HG03432 (cell line): ENCODE measurements at regions not wholly inside any gene's neighbourhood (a gene's known extent, or its start where the extent isn't known, plus 50 kb on each side); places are given as distances from the start of the nearest gene placed in this dataset.
"Not testable (repeated sequence)": the region's sequence is repeated elsewhere in the genome, so short reads cannot be mapped to it uniquely, and the experiment has no call there.

Experiments used
- ATAC-seq: cut with Tn5 transposase; IDR thresholded peaks from one replicate; pipeline ENCODE4 v1.9.1; 2021; ENCODE audit warnings: mild to moderate bottlenecking, moderate library complexity; ENCODE audit not compliant: unreplicated experiment

- ATAC-seq: no peak
Measured at GRCh38 chr17:77606146-77606864, 352.2 kb upstream of the TNRC6C start.

- ATAC-seq: no peak
Measured at GRCh38 chr17:77606865-77607210, 351.7 kb upstream of the TNRC6C start.

- no peak for ATAC-seq
Measured at GRCh38 chr17:77607606-77608005, 350.9 kb upstream of the TNRC6C start.

GRCh38 chr17:77608431-77608830 is 350.1 kb upstream of the TNRC6C start:
- no peak for ATAC-seq

- no peak for ATAC-seq
Measured at GRCh38 chr17:77609553-77610517, 348.7 kb upstream of the TNRC6C start.

- no peak for ATAC-seq
Measured at GRCh38 chr17:77610518-77610893, 348.0 kb upstream of the TNRC6C start.

- ATAC-seq: no peak
Measured at GRCh38 chr17:77610972-77611521, 347.5 kb upstream of the TNRC6C start.

- no peak for ATAC-seq
Measured at GRCh38 chr17:77611791-77612502, 346.6 kb upstream of the TNRC6C start.

GRCh38 chr17:77613218-77613617 is 345.3 kb upstream of the TNRC6C start:
- ATAC-seq: no peak

GRCh38 chr17:77613627-77614026 is 344.9 kb upstream of the TNRC6C start:
- no peak for ATAC-seq

GRCh38 chr17:77615703-77616253 is 342.7 kb upstream of the TNRC6C start:
- no peak for ATAC-seq

- no peak for ATAC-seq
Measured at GRCh38 chr17:77616254-77616731, 342.2 kb upstream of the TNRC6C start.

- no peak for ATAC-seq
Measured at GRCh38 chr17:77617516-77617915, 341.0 kb upstream of the TNRC6C start.

- ATAC-seq: no peak
Measured at GRCh38 chr17:77618173-77618572, 340.3 kb upstream of the TNRC6C start.

GRCh38 chr17:77618731-77619130 is 339.8 kb upstream of the TNRC6C start:
- ATAC-seq: no peak

- no peak for ATAC-seq
Measured at GRCh38 chr17:77619326-77619725, 339.2 kb upstream of the TNRC6C start.

GRCh38 chr17:77619851-77620250 is 338.7 kb upstream of the TNRC6C start:
- no peak for ATAC-seq

- no peak for ATAC-seq
Measured at GRCh38 chr17:77620282-77620681, 338.2 kb upstream of the TNRC6C start.

GRCh38 chr17:77622084-77622483 is 336.4 kb upstream of the TNRC6C start:
- not testable (repeated sequence) for ATAC-seq

GRCh38 chr17:77622647-77623046 is 335.9 kb upstream of the TNRC6C start:
- ATAC-seq: no peak

GRCh38 chr17:77623321-77623720 is 335.2 kb upstream of the TNRC6C start:
- ATAC-seq: not testable (repeated sequence)
